Endothelial cell of umbilical vein (primary cell): ENCODE measurements at regions not wholly inside any gene's neighbourhood (a gene's known extent, or its start where the extent isn't known, plus 50 kb on each side); places are given as distances from the start of the nearest gene placed in this dataset.
"Not testable (repeated sequence)": the region's sequence is repeated elsewhere in the genome, so short reads cannot be mapped to it uniquely, and the experiment has no call there.

ENCODE experiments used
- BruUV-seq: library from RNA; stranded (reverse); fragments of 400-500 nt; replicated peaks from 2 replicates; lab custom pipeline; 2021; lab: Mats Ljungman, UMichigan
- CTCF ChIA-PET: fragments of 300-600, 350-600 bp; sonication (Branson Sonifier 250); formaldehyde crosslinking; loops from one replicate; lab custom pipeline; 2021; ENCODE audit warnings: antibody characterized with exemption, inconsistent platforms; lab: Charles Lee
- POLR2A ChIA-PET: fragments of 300-600, 350-600 bp; sonication (Branson Sonifier 250); formaldehyde crosslinking; loops from one replicate; lab custom pipeline; 2021; ENCODE audit warnings: antibody characterized with exemption, inconsistent platforms; lab: Charles Lee
- DNase-seq: peaks from one replicate; pipeline ENCODE4 v3.0.0-alpha.2; 2011; ENCODE audit warnings: low read depth, low spot score
- FAIRE-seq: peaks from 2 replicates; lab custom pipeline; 2011; peaks lifted over from hg19 to GRCh38; lab: Jason Lieb, UNC
- H2AFZ ChIP-seq: 2 replicates; pipeline ENCODE4 v1.6.0; 2012; ENCODE audit warnings: low read depth, low read length, control low read depth, inconsistent platforms
- H3K27ac ChIP-seq: 2 replicates; pipeline ENCODE4 v1.5.1; 2011; ENCODE audit warnings: low read depth, mild to moderate bottlenecking, control low read depth, low read length, moderate library complexity; ENCODE audit not compliant: insufficient read depth
- H3K27me3 ChIP-seq, 2 experiments: 2 replicates each; pipeline versions ENCODE4 v1.6.0 to v1.6.1; 2011; ENCODE audit warnings: low read length in 2 of 2, mixed read lengths in 1 of 2; ENCODE audit not compliant: control insufficient read depth in 2 of 2, insufficient read depth in 2 of 2
- H3K36me3 ChIP-seq, 2 experiments: 2 replicates in 1 of 2; 3 replicates in 1 of 2; pipeline ENCODE4 v1.5.1; 2011; ENCODE audit warnings: low read length in 2 of 2, mild to moderate bottlenecking in 1 of 2, moderate library complexity in 1 of 2; ENCODE audit not compliant: control insufficient read depth in 2 of 2, insufficient read depth in 2 of 2; ENCODE audit errors: extremely low read depth in 1 of 2
- H3K4me1 ChIP-seq: 3 replicates; pipeline ENCODE4 v1.5.1; 2011; ENCODE audit warnings: mild to moderate bottlenecking, low read length; ENCODE audit not compliant: control insufficient read depth, insufficient read depth; ENCODE audit errors: extremely low read depth
- H3K4me2 ChIP-seq: 2 replicates; pipeline ENCODE4 v1.6.1; 2011; ENCODE audit warnings: low read length, control low read depth, mixed read lengths; ENCODE audit not compliant: insufficient read depth
- H3K4me3 ChIP-seq, 3 experiments: fragments of 200-600 bp in 1 of 3; sonication (generic), shearing (Covaris generic) in 1 of 3; replicated peaks in 1 of 3; 2 replicates each; pipeline ENCODE4 v1.5.1; 2011 to 2016; ENCODE audit warnings: control low read depth in 3 of 3, low read length in 3 of 3, mild to moderate bottlenecking in 2 of 3, inconsistent platforms in 1 of 3, low read depth in 1 of 3, moderate library complexity in 1 of 3; ENCODE audit not compliant: insufficient read depth in 1 of 3
- H3K79me2 ChIP-seq: 2 replicates; pipeline ENCODE4 v1.6.0; 2012; ENCODE audit warnings: low read length, inconsistent platforms; ENCODE audit not compliant: control insufficient read depth, insufficient read depth
- H3K9ac ChIP-seq: replicated peaks from 2 replicates; pipeline ENCODE3; 2011; ENCODE audit warnings: low read length, control low read depth; ENCODE audit not compliant: insufficient read depth; ENCODE audit errors: extremely low read depth
- H3K9me1 ChIP-seq: replicated peaks from 3 replicates; pipeline ENCODE4 v1.6.0; 2011; ENCODE audit warnings: mild to moderate bottlenecking, low read length; ENCODE audit not compliant: control insufficient read depth, insufficient read depth; ENCODE audit errors: extremely low read depth
- H3K9me3 ChIP-seq: replicated peaks from 2 replicates; pipeline ENCODE4 v1.5.1; 2012; ENCODE audit warnings: low read length, inconsistent platforms; ENCODE audit not compliant: control insufficient read depth, insufficient read depth
- H4K20me1 ChIP-seq: replicated peaks from 2 replicates; pipeline ENCODE3; 2011; ENCODE audit warnings: mild to moderate bottlenecking, low read length; ENCODE audit not compliant: control insufficient read depth, insufficient read depth; ENCODE audit errors: extremely low read depth
- EZH2 ChIP-seq: IDR thresholded peaks from 2 replicates; pipeline ENCODE4 v1.6.1; 2012; ENCODE audit warnings: borderline replicate concordance, low read depth, mild to moderate bottlenecking, moderate library complexity, low read length, inconsistent platforms; ENCODE audit not compliant: severe bottlenecking
- JUN ChIP-seq: IDR thresholded peaks from 2 replicates; pipeline ENCODE4 v1.6.1; 2011; ENCODE audit warnings: borderline replicate concordance, low read depth; ENCODE audit not compliant: insufficient read length, insufficient read depth
- MAX ChIP-seq: IDR thresholded peaks from 2 replicates; pipeline ENCODE4 v1.6.1; 2011; ENCODE audit not compliant: insufficient read depth, insufficient read length
- dilution Hi-C: fragments of 300-500 bp; cut with MboI; formaldehyde crosslinking; loops from one replicate; pipeline ENCODE4 v1.15.0; 2019; ENCODE audit warnings: low sequenced_read_pairs; ENCODE audit not compliant: extremely low pct_ligation_motif_present
- intact Hi-C: fragments of 100-400 bp; cut with micrococcal nuclease; formaldehyde crosslinking; loops from one replicate; pipeline ENCODE4 v1.10.0; 2022

DNA sequence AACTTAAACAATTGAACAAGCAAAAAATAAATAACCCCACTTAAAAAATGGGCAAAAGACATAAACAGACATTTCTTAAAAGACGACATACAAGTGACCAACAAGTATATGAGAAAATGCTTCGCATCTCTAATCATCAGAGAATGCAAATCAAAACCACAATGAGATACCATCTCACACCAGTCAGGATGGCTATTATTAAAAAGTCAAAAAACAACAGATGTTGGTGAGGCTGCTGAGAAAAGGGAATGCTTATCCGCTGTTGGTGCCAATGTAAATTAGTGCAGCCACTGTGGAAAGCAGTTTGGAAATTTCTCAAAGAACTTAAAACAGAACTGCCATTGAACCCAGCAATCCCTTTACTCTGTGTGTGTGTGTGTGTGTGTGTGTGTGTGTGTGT lies 122.2 kb upstream of the TGFBR2 start:
- dilution Hi-C loops, H4K20me1 ChIP-seq, BruUV-seq, H3K27me3 ChIP-seq, H3K9me1 ChIP-seq, H2AFZ ChIP-seq, H3K9ac ChIP-seq, H3K36me3 ChIP-seq, CTCF ChIA-PET, H3K27ac ChIP-seq, POLR2A ChIA-PET, H3K4me3 ChIP-seq, intact Hi-C loops, H3K79me2 ChIP-seq, FAIRE-seq, H3K4me1 ChIP-seq, H3K9me3 ChIP-seq, DNase-seq, H3K4me2 ChIP-seq: not testable (repeated sequence)

GRCh38 chr3:30486368-30486767 lies 120.0 kb upstream of the TGFBR2 start:
- FAIRE-seq: no peak
- BruUV-seq: no TSS peak
- Histone ChIP-seq H3K9me1 (no peaks in the 10 kb centered on the region), H3K9ac (no peak overlapping the region), H3K9me3 (no peaks in the 10 kb centered on the region), H3K79me2 (no peaks in the 10 kb centered on the region), H3K27ac (no peak overlapping the region), H3K36me3 (no peaks in the 10 kb centered on the region), H4K20me1 (no peaks in the 10 kb centered on the region), H3K4me2 (no peak overlapping the region), H3K27me3 (no peaks in the 10 kb centered on the region), H3K4me1 (no peaks in the 10 kb centered on the region), H3K4me3 (no peak overlapping the region), H2AFZ (no peak overlapping the region)
- CTCF ChIA-PET: interaction anchor here (1.1 to 1.6 kb wide), 4 partner anchors 9 to 287 kb away, joined by 4 to 5 read pairs (median 5); no protein-coding TSS in a partner anchor
- POLR2A ChIA-PET: interaction anchor here (0.6 kb wide), 1 partner anchor 194 kb away, joined by 10 read pairs; no protein-coding TSS in a partner anchor
- intact Hi-C loops (no loop called here), dilution Hi-C loops (no loop called here)
- no peak for TF ChIP-seq MAX
- TF ChIP-seq JUN: no peak
- no peak for TF ChIP-seq EZH2
- no peak for DNase-seq
